ENCODE measurements at regions not wholly inside any gene's neighbourhood (a gene's known extent, or its start where the extent isn't known, plus 50 kb on each side); places are given as distances from the start of the nearest gene placed in this dataset.

DNA sequence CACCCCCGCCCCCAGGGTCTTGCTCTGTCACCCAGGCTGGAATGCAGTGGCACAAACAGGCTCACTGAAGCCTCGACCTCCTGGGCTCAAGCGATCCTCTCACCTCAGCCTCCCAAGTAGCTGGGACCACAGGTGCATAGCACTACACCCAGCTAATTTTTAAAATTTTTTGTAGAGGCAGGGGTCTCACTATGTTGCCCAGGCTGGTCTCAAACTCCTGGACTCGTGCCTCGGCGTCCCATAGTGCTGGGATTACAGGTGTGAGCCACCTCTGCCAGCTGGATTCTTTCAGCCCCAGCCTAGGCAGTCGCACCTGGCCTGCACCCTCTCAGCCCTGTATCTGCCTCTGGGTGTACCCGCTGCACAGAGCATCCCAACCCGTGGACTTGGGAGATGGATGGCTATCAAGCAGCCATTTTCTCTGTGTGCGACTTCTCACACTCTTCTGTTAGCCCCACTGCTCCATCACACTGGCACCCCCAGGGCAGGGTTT lies 166.4 kb upstream of the HAAO start:
- H3K4me3 ChIP-seq, result no peak overlapping the region
- H3K27me3 ChIP-seq, result no peaks in the 10 kb centered on the region
- DNase-seq (ENCODE audit: low spot score), result no peak
- peak overlapping the region; percentile 81 to 83 for H3K27ac ChIP-seq
- TF ChIP-seq, protein P1, sequence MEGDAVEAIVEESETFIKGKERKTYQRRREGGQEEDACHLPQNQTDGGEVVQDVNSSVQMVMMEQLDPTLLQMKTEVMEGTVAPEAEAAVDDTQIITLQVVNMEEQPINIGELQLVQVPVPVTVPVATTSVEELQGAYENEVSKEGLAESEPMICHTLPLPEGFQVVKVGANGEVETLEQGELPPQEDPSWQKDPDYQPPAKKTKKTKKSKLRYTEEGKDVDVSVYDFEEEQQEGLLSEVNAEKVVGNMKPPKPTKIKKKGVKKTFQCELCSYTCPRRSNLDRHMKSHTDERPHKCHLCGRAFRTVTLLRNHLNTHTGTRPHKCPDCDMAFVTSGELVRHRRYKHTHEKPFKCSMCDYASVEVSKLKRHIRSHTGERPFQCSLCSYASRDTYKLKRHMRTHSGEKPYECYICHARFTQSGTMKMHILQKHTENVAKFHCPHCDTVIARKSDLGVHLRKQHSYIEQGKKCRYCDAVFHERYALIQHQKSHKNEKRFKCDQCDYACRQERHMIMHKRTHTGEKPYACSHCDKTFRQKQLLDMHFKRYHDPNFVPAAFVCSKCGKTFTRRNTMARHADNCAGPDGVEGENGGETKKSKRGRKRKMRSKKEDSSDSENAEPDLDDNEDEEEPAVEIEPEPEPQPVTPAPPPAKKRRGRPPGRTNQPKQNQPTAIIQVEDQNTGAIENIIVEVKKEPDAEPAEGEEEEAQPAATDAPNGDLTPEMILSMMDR (IDR thresholded peaks at IDR 0.05), result no peak
- H3K4me1 ChIP-seq, result peaks cover 0 to 65% of the 10 kb centered on the region in 2 donors
- no peaks in the 10 kb centered on the region for H3K36me3 ChIP-seq
- no peaks in the 10 kb centered on the region for H3K9me3 ChIP-seq

DNA sequence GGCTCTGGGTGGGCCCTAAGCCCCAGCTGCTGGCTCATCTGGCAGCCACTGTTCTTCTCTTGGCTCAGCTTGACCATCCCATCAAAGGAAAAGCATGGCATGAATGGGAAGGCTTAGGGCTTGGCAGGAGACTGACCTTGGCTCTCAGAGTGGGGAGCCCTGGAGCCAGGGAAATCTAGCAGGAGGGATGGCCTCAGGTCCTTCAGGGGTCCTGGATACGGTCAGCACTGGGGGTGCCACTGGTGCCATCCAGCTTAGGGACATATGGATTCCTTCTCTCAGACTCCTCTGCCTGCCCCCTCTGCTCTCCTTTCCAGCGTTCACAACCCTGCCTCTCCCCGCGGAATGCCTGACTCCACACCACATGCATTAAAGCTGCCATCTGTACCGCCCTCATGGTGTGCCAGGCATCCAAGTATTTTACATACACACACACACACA lies 165.5 kb upstream of the HAAO start:
- Histone ChIP-seq H3K4me3 (no peak overlapping the region), H3K27me3 (no peaks in the 10 kb centered on the region), H3K36me3 (no peaks in the 10 kb centered on the region), H3K9me3 (no peaks in the 10 kb centered on the region), H3K4me1 (peaks cover 0 to 72% of the 10 kb centered on the region in 2 donors), H3K27ac (peak overlapping the region; percentile 81 to 83)
- DNase-seq (ENCODE audit: low spot score), result no peak
- TF ChIP-seq, protein P1 (IDR thresholded peaks at IDR 0.05), result no peak

GRCh38 chr2:42957109-42957860 lies 164.9 kb upstream of the HAAO start:
- Histone ChIP-seq H3K4me1 (peaks cover 0 to 69% of the 10 kb centered on the region in 2 donors), H3K27ac (no peak overlapping the region), H3K36me3 (no peaks in the 10 kb centered on the region), H3K9me3 (no peaks in the 10 kb centered on the region), H3K27me3 (no peaks in the 10 kb centered on the region), H3K4me3 (no peak overlapping the region)
- TF ChIP-seq, protein P1 (IDR thresholded peaks at IDR 0.05), result no peak
- DNase-seq (ENCODE audit: low spot score), result no peak

DNA sequence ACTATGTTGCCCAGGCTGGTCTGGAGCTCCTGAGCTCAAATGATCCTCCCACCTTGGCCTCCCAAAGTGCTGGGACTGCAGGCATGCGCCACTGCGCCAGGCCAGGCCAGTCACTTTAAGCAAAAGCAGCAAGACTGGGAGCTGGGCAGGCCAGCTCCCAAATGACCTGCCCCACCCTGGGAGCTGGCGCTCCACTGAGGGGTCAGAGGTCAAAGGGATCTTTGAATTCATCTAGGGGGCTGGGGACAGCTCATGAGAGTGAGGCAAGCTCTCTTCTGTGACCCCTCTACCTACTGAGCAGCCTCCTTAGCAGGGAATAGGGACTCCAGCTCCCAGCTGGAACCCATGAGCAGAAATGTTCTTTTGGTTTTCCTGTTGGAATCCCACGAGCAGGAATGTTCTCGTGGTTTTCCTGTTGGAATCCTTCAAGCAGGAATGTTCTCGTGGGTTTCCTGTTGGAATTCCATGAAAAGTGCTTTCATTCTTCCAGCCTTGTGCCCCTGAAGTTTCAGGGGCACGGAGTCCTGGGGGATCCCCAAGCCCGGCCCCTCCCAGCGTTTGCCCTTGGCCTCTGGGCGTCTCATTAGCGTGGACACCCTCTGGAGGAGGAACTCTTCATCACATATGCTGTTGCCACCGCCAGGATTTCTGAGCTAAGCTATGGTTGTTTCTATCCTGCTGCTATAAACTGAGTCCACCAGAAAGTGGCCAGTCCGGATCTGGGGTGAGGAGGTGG lies 162.0 kb upstream of the HAAO start:
- H3K4me3 ChIP-seq, result no peak overlapping the region
- peaks cover 0 to 57% of the 10 kb centered on the region in 2 donors for H3K4me1 ChIP-seq
- no peaks in the 10 kb centered on the region for H3K27me3 ChIP-seq
- DNase-seq (ENCODE audit: low spot score), result no peak
- peak overlapping the region; percentile 19 to 54 for H3K27ac ChIP-seq
- H3K36me3 ChIP-seq, result no peaks in the 10 kb centered on the region
- TF ChIP-seq, protein P1 (IDR thresholded peaks at IDR 0.05), result no peak
- no peaks in the 10 kb centered on the region for H3K9me3 ChIP-seq

DNA sequence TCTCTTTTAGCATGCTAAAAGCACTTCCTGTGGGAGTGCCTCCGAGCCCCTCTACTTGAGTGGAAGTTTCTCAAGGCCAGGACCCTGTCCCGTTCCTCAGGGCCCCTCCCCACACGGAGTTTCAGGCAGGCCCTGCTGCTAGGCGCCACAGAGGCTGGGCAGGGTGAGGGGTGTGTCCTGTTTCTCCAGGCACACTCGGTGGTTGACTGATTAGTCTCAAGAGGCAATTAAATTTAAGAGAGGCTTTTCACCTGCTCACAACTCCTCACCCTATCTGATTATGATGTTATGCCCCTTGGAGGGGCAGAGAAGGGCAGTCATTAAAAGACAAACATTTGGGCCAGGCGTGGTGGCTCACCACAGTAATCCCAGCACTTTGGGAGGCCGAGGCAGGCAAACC lies 160.8 kb upstream of the HAAO start:
- H3K27ac ChIP-seq, result no peak overlapping the region
- no peaks in the 10 kb centered on the region for H3K27me3 ChIP-seq
- no peaks in the 10 kb centered on the region for H3K36me3 ChIP-seq
- no peaks in the 10 kb centered on the region for H3K9me3 ChIP-seq
- H3K4me1 ChIP-seq, result peaks cover 0 to 46% of the 10 kb centered on the region in 2 donors
- DNase-seq (ENCODE audit: low spot score), result no peak
- no peak overlapping the region for H3K4me3 ChIP-seq
- TF ChIP-seq, protein P1 (IDR thresholded peaks at IDR 0.05), result no peak
